ENCODE measurements at regions not wholly inside any gene's neighbourhood (a gene's known extent, or its start where the extent isn't known, plus 50 kb on each side); places are given as distances from the start of the nearest gene placed in this dataset.

GRCh38 chr9:38227656-38228055 is 158.6 kb upstream of the SHB start:
- DNase-seq (ENCODE audit: low read depth), result no peak

GRCh38 chr9:38227061-38227540 is 158.1 kb upstream of the SHB start:
- peak; percentile 17 for DNase-seq (ENCODE audit: low read depth)

- DNase-seq (ENCODE audit: low read depth), result no peak
These were observed 157.5 kb upstream of the SHB start for GRCh38 chr9:38226491-38226951.

GRCh38 chr9:38224941-38225340 is 155.9 kb upstream of the SHB start:
- DNase-seq (ENCODE audit: low read depth), result no peak

- no peak for DNase-seq (ENCODE audit: low read depth)
These were observed 147.5 kb upstream of the SHB start for GRCh38 chr9:38216572-38216971.

GRCh38 chr9:38215465-38215864 is 146.4 kb upstream of the SHB start:
- DNase-seq (ENCODE audit: low read depth), result no peak

- DNase-seq (ENCODE audit: low read depth), result no peak
These were observed 145.4 kb upstream of the SHB start for GRCh38 chr9:38214432-38214831.

GRCh38 chr9:38213631-38214299 is 144.7 kb upstream of the SHB start:
- no peak for DNase-seq (ENCODE audit: low read depth)

GRCh38 chr9:38212016-38212415 is 143.0 kb upstream of the SHB start:
- DNase-seq (ENCODE audit: low read depth), result no peak

- DNase-seq (ENCODE audit: low read depth), result no peak
These were observed 142.0 kb upstream of the SHB start for GRCh38 chr9:38211002-38211401.

GRCh38 chr9:38208206-38208901 is 139.3 kb upstream of the SHB start:
- DNase-seq (ENCODE audit: low read depth), result no peak

GRCh38 chr9:38207247-38207778 is 138.3 kb upstream of the SHB start:
- DNase-seq (ENCODE audit: low read depth), result no peak

GRCh38 chr9:38205279-38205678 is 136.3 kb upstream of the SHB start:
- no peak for DNase-seq (ENCODE audit: low read depth)

GRCh38 chr9:38202336-38202938 is 133.4 kb upstream of the SHB start:
- no peak for DNase-seq (ENCODE audit: low read depth)

- no peak for DNase-seq (ENCODE audit: low read depth)
These were observed 132.8 kb upstream of the SHB start for GRCh38 chr9:38201844-38202243.

GRCh38 chr9:38200431-38200830 is 131.4 kb upstream of the SHB start:
- DNase-seq (ENCODE audit: low read depth), result no peak

GRCh38 chr9:38198140-38198539 is 129.1 kb upstream of the SHB start:
- no peak for DNase-seq (ENCODE audit: low read depth)

- no peak for DNase-seq (ENCODE audit: low read depth)
These were observed 127.7 kb upstream of the SHB start for GRCh38 chr9:38196714-38197113.

- no peak for DNase-seq (ENCODE audit: low read depth)
These were observed 126.7 kb upstream of the SHB start for GRCh38 chr9:38195737-38196161.

- no peak for DNase-seq (ENCODE audit: low read depth)
These were observed 125.8 kb upstream of the SHB start for GRCh38 chr9:38194870-38195269.

GRCh38 chr9:38192731-38193265 is 123.8 kb upstream of the SHB start:
- DNase-seq (ENCODE audit: low read depth), result no peak

- no peak for DNase-seq (ENCODE audit: low read depth)
These were observed 117.5 kb upstream of the SHB start for GRCh38 chr9:38186404-38187115.

Measured in forelimb muscle (tissue), 1 donor.